ENCODE measurements at regions not wholly inside any gene's neighbourhood (a gene's known extent, or its start where the extent isn't known, plus 50 kb on each side); places are given as distances from the start of the nearest gene placed in this dataset.

GRCh38 chr3:70640481-70640880 lies 328.0 kb upstream of the MDFIC2 start:
- TF ChIP-seq, protein P1, sequence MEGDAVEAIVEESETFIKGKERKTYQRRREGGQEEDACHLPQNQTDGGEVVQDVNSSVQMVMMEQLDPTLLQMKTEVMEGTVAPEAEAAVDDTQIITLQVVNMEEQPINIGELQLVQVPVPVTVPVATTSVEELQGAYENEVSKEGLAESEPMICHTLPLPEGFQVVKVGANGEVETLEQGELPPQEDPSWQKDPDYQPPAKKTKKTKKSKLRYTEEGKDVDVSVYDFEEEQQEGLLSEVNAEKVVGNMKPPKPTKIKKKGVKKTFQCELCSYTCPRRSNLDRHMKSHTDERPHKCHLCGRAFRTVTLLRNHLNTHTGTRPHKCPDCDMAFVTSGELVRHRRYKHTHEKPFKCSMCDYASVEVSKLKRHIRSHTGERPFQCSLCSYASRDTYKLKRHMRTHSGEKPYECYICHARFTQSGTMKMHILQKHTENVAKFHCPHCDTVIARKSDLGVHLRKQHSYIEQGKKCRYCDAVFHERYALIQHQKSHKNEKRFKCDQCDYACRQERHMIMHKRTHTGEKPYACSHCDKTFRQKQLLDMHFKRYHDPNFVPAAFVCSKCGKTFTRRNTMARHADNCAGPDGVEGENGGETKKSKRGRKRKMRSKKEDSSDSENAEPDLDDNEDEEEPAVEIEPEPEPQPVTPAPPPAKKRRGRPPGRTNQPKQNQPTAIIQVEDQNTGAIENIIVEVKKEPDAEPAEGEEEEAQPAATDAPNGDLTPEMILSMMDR (conservative IDR thresholded peaks at IDR 0.05; ENCODE audit: low read depth, low read length): no peak
- no peak for TF ChIP-seq EZH2 (IDR thresholded peaks at IDR 0.05; ENCODE audit: borderline replicate concordance, low read depth, low read length, poor library complexity, severe bottlenecking)
